ENCODE measurements at regions not wholly inside any gene's neighbourhood (a gene's known extent, or its start where the extent isn't known, plus 50 kb on each side); places are given as distances from the start of the nearest gene placed in this dataset.

DNA sequence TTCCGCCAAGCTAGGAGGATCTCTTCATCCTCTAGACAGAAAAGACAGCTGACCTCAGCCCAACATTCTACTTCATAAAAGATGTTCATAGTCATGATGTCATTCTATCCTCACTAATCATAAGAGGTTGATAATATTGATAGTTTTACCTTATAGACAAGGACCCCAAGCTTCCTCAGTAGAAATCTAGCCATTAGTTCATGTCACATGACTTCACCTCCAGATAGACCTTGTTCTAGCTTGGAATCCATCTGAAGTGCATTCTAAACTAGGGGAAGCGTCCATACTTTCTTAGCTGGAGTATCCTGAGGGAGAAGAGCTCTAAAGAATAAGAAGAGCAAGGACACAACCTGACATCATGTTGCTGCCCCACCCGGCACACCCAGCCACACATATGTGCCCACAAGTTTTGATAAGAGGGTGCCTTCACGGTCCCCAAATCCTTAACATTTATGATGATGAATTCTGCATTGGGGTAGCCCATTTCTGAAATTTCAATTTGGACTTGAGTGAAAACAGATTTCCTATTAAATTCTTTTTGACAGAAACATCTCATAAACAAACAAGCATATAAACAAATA is 292.5 kb upstream of the STXBP5 start:
- TF ChIP-seq SP1 (IDR thresholded peaks at IDR 0.05) (no peak), FOXA2 (IDR thresholded peaks at IDR 0.05) (no peak), TAF1 (conservative IDR thresholded peaks at IDR 0.05) (no peak), EGR1 (IDR thresholded peaks at IDR 0.05; ENCODE audit: low read depth in 2 of 2) (no peak), HNF4G (IDR thresholded peaks at IDR 0.05) (no peak), FOXA1 (IDR thresholded peaks at IDR 0.05) (no peak)
- TF ChIP-seq, protein P1, sequence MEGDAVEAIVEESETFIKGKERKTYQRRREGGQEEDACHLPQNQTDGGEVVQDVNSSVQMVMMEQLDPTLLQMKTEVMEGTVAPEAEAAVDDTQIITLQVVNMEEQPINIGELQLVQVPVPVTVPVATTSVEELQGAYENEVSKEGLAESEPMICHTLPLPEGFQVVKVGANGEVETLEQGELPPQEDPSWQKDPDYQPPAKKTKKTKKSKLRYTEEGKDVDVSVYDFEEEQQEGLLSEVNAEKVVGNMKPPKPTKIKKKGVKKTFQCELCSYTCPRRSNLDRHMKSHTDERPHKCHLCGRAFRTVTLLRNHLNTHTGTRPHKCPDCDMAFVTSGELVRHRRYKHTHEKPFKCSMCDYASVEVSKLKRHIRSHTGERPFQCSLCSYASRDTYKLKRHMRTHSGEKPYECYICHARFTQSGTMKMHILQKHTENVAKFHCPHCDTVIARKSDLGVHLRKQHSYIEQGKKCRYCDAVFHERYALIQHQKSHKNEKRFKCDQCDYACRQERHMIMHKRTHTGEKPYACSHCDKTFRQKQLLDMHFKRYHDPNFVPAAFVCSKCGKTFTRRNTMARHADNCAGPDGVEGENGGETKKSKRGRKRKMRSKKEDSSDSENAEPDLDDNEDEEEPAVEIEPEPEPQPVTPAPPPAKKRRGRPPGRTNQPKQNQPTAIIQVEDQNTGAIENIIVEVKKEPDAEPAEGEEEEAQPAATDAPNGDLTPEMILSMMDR (IDR thresholded peaks at IDR 0.05; ENCODE audit: low read depth, low read length, missing input control): no peak
- Histone ChIP-seq H3K4me1 (ENCODE audit: control insufficient read depth in 4 of 4, insufficient read depth in 4 of 4, low read length in 3 of 4) (peaks cover 0 to 2% (median 0%) of the 10 kb centered on the region in 4 donors), H3K4me3 (ENCODE audit: low read depth in 1 of 3, low read length in 3 of 3) (no peak overlapping the region), H3K27ac (ENCODE audit: low read depth in 1 of 2, low read length in 2 of 2) (no peak overlapping the region), H3K27me3 (ENCODE audit: control insufficient read depth in 4 of 4, insufficient read depth in 4 of 4, low read length in 3 of 4) (no peaks in the 10 kb centered on the region), H3K36me3 (ENCODE audit: control insufficient read depth in 4 of 4, insufficient read depth in 3 of 4, low read depth in 1 of 4, low read length in 3 of 4) (no peaks in the 10 kb centered on the region), H3K9me3 (ENCODE audit: control insufficient read depth in 4 of 4, low read length in 3 of 4) (peaks cover 0 to 2% (median 0%) of the 10 kb centered on the region in 4 donors), H3K9ac (ENCODE audit: low read depth in 1 of 2, low read length in 2 of 2) (no peak overlapping the region)
- no peak for DNase-seq (ENCODE audit: low spot score)
- 90% methylated on average over 4 of the region's 4 CpGs for WGBS

DNA sequence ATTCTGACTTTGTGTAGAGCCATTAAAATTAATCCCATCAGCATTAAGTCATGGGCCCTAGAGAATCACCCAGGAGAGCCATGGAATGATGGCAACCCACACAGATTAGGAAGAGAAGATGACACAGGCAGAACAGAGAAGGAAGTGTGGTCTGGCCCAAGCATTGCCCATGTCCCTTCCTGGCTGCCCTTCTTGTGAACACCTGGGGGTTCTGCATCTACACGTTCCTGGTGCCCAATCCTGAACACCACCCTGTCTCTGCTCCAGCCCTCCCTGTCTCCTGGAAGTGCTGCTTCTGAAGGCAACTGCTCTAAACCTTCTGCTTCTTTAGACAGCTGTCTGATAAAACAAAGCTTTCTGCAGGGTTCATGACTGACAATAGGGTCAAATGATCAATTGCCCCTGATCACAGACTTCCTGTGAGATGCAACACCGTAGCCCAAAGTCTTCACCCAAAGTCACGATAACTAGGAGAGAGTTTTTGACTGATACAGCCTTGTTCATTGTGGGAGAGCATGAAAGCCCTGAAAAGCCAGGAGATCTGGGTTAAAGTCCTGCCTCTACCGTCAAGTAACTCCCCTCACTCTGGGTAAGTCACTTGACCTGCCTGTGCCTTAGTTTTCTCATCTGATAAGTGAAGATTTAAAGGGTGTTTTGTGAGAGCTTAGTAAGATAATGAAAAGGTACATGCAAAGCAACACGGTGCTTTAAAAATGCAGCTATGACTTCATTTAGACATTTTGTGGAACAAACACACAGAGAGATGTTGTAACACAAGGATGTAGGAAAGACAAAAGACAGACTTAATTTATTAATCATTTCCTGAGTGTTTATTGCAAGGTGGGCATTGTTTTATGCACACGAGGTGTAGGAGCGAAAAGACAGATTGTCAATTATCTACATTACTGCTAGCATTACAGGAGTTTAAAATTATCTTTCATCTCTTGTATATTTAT is 291.2 kb upstream of the STXBP5 start:
- Histone ChIP-seq H3K9ac (ENCODE audit: low read depth in 1 of 2, low read length in 2 of 2) (no peak overlapping the region), H3K27ac (ENCODE audit: low read depth in 1 of 2, low read length in 2 of 2) (no peak overlapping the region)

DNA sequence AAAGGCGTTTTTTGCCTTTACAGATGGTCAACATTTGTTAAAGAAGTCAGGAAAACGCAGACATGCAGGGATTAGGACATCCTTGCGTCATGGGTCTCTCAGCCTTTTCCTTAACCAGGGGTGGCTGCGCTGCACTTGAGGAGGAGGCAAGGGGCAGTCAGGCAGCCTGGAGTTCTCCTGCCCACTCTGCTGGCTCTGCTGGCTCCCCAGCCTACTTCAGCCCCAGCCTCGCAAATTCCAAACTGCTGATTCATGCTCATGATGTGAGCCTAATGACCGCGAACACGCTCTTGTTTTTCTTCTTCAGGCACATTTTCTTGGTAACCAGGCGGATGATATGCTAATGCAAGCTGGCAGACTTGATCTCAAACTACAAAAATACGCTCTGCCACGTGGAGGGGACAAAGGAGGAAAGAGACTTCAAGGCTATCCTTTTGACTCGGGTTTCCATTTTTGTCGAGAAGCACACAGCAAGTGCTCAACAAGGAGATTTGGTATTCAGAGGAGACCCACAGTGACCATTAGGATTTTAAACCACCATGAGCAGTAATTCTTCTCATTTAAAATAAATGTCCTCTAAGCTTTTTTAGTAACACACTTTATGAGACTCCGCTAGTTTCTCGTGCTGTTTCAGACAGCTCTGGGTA is 290.3 kb upstream of the STXBP5 start:
- TF ChIP-seq RXRA (IDR thresholded peaks at IDR 0.05) (no peak), GABPA (IDR thresholded peaks at IDR 0.05 in 1 of 2, conservative IDR thresholded peaks at IDR 0.05 in 1 of 2) (no peak), JUND (IDR thresholded peaks at IDR 0.05) (peak in 1 of 2 donors; percentile 22)
- TF ChIP-seq, protein P2, sequence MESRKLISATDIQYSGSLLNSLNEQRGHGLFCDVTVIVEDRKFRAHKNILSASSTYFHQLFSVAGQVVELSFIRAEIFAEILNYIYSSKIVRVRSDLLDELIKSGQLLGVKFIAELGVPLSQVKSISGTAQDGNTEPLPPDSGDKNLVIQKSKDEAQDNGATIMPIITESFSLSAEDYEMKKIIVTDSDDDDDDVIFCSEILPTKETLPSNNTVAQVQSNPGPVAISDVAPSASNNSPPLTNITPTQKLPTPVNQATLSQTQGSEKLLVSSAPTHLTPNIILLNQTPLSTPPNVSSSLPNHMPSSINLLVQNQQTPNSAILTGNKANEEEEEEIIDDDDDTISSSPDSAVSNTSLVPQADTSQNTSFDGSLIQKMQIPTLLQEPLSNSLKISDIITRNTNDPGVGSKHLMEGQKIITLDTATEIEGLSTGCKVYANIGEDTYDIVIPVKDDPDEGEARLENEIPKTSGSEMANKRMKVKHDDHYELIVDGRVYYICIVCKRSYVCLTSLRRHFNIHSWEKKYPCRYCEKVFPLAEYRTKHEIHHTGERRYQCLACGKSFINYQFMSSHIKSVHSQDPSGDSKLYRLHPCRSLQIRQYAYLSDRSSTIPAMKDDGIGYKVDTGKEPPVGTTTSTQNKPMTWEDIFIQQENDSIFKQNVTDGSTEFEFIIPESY (IDR thresholded peaks at IDR 0.05): no peak
- TF ChIP-seq, protein P3, sequence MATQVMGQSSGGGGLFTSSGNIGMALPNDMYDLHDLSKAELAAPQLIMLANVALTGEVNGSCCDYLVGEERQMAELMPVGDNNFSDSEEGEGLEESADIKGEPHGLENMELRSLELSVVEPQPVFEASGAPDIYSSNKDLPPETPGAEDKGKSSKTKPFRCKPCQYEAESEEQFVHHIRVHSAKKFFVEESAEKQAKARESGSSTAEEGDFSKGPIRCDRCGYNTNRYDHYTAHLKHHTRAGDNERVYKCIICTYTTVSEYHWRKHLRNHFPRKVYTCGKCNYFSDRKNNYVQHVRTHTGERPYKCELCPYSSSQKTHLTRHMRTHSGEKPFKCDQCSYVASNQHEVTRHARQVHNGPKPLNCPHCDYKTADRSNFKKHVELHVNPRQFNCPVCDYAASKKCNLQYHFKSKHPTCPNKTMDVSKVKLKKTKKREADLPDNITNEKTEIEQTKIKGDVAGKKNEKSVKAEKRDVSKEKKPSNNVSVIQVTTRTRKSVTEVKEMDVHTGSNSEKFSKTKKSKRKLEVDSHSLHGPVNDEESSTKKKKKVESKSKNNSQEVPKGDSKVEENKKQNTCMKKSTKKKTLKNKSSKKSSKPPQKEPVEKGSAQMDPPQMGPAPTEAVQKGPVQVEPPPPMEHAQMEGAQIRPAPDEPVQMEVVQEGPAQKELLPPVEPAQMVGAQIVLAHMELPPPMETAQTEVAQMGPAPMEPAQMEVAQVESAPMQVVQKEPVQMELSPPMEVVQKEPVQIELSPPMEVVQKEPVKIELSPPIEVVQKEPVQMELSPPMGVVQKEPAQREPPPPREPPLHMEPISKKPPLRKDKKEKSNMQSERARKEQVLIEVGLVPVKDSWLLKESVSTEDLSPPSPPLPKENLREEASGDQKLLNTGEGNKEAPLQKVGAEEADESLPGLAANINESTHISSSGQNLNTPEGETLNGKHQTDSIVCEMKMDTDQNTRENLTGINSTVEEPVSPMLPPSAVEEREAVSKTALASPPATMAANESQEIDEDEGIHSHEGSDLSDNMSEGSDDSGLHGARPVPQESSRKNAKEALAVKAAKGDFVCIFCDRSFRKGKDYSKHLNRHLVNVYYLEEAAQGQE (IDR thresholded peaks at IDR 0.05): no peak
- Histone ChIP-seq H3K4me3 (ENCODE audit: low read depth in 1 of 3, low read length in 3 of 3) (no peak overlapping the region), H3K4me1 (ENCODE audit: control insufficient read depth in 4 of 4, insufficient read depth in 4 of 4, low read length in 3 of 4) (peaks cover 0 to 2% (median 0%) of the 10 kb centered on the region in 4 donors), H3K9me3 (ENCODE audit: control insufficient read depth in 4 of 4, low read length in 3 of 4) (peaks cover 0 to 2% (median 0%) of the 10 kb centered on the region in 4 donors), H3K27me3 (ENCODE audit: control insufficient read depth in 4 of 4, insufficient read depth in 4 of 4, low read length in 3 of 4) (no peaks in the 10 kb centered on the region), H3K27ac (ENCODE audit: low read depth in 1 of 2, low read length in 2 of 2) (peak overlapping the region; percentile 37 to 74), H3K9ac (ENCODE audit: low read depth in 1 of 2, low read length in 2 of 2) (no peak overlapping the region), H3K36me3 (ENCODE audit: control insufficient read depth in 4 of 4, insufficient read depth in 3 of 4, low read depth in 1 of 4, low read length in 3 of 4) (no peaks in the 10 kb centered on the region)
- WGBS: 65% methylated on average over 15 of the region's 15 CpGs
- DNase-seq (ENCODE audit: low spot score): peak; percentile 44

More for the DNA sequence above, 291.2 kb upstream of the STXBP5 start:
- Histone ChIP-seq H3K36me3 (ENCODE audit: control insufficient read depth in 4 of 4, insufficient read depth in 3 of 4, low read depth in 1 of 4, low read length in 3 of 4) (no peaks in the 10 kb centered on the region), H3K9me3 (ENCODE audit: control insufficient read depth in 4 of 4, low read length in 3 of 4) (peaks cover 0 to 2% (median 0%) of the 10 kb centered on the region in 4 donors), H3K4me1 (ENCODE audit: control insufficient read depth in 4 of 4, insufficient read depth in 4 of 4, low read length in 3 of 4) (peaks cover 0 to 2% (median 0%) of the 10 kb centered on the region in 4 donors), H3K27me3 (ENCODE audit: control insufficient read depth in 4 of 4, insufficient read depth in 4 of 4, low read length in 3 of 4) (no peaks in the 10 kb centered on the region), H3K4me3 (ENCODE audit: low read depth in 1 of 3, low read length in 3 of 3) (no peak overlapping the region)
- WGBS: 73% methylated on average over 7 of the region's 7 CpGs
- no peak for TF ChIP-seq NR2F2 (IDR thresholded peaks at IDR 0.05)
- TF ChIP-seq, protein P4, sequence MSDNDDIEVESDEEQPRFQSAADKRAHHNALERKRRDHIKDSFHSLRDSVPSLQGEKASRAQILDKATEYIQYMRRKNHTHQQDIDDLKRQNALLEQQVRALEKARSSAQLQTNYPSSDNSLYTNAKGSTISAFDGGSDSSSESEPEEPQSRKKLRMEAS (IDR thresholded peaks at IDR 0.05): no peak
- DNase-seq (ENCODE audit: low spot score): no peak
